ENCODE measurements at regions not wholly inside any gene's neighbourhood (a gene's known extent, or its start where the extent isn't known, plus 50 kb on each side); places are given as distances from the start of the nearest gene placed in this dataset.

DNA sequence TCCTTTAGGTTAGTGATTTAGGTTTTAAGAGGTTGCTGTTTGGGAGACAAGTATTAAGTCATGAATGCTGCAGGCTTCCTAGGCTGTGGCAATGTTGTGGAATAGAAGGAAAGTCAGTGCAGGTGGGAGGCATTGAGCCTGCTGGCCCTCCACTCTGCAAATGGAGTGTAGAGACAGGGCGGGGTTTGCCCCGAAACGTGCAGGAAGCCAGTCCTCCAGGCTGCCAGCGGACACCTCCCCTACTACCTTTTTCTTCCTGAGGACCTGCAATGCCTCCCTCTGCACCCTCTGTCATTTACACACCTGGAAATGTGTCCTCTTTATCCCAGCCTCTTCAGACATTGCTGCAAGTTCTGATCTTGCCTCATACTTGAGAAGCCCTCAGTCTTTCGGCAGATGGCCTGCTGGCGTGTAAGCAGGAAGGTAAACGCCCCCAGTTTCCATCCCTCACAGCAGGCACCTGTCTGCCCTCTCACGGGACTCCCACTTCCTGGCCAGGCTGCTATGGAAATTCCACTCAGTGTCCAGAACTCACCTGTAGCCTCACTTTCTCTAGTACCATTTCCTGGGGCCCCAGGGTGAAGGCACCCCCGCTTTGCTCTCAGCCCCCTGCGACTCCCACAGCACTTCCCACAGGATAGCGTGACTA lies 81.6 kb upstream of the BOD1 start:
- ATAC-seq (no peak), DNase-seq (no peak)
- POLR2A ChIA-PET = no interaction called here
- peaks cover 0 to 2% (median 0%) of the 10 kb centered on the region in 11 donors for H3K9me3 Mint-ChIP-seq
- H3K4me3 ChIP-seq (ENCODE audit: low read length) = no peak overlapping the region
- no peaks in the 10 kb centered on the region for H3K4me1 ChIP-seq (ENCODE audit: control insufficient read depth in 2 of 2, insufficient read depth in 2 of 2, low read length in 2 of 2)
- no peaks in the 10 kb centered on the region for H3K9me3 ChIP-seq (ENCODE audit: control insufficient read depth in 2 of 3, low read length in 3 of 3)
- no peaks in the 10 kb centered on the region for H3K27me3 ChIP-seq (ENCODE audit: control insufficient read depth in 2 of 2, insufficient read depth in 2 of 2, low read length in 2 of 2)
- peak overlapping the region in 1 of 10 donors; percentile 67 for H3K4me3 Mint-ChIP-seq
- H3K27ac Mint-ChIP-seq = peak overlapping the region in 2 of 9 donors; percentile 53 to 67
- CTCF ChIA-PET = no interaction called here
- H3K4me1 Mint-ChIP-seq = peaks cover 0 to 13% (median 5%) of the 10 kb centered on the region in 7 donors
- no peaks in the 10 kb centered on the region for H3K27me3 Mint-ChIP-seq
- H3K36me3 Mint-ChIP-seq = no peaks in the 10 kb centered on the region
- H3K36me3 ChIP-seq (ENCODE audit: control insufficient read depth in 2 of 3, insufficient read depth in 3 of 3, low read length in 3 of 3) = no peaks in the 10 kb centered on the region
- intact Hi-C loops (cut with micrococcal nuclease) = no loop called here
- H3K27ac ChIP-seq (ENCODE audit: low read depth, low read length) = no peak overlapping the region

DNA sequence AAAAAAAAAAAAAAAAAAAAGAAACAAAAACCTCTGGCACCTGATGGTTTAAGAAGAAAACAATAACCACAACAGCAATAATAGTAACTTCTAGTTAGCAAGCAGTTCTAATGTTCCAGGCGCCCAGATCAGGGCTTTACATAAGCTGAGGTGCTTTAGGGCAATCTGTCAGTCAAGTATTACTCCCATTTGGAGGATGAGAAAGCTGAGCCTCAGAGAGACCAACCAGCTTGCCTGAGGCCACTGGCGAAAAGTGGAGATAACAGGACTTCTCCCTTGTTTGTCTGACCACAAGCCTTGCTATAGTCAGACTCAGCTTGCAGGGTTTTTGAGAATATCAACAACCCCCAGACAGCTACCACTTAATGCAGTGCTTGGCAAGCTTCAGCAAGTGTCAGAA lies 83.5 kb upstream of the BOD1 start:
- no peak overlapping the region for H3K4me3 Mint-ChIP-seq
- H3K9me3 Mint-ChIP-seq = peaks cover 0 to 2% (median 0%) of the 10 kb centered on the region in 11 donors
- DNase-seq (no peak), ATAC-seq (no peak)
- H3K36me3 ChIP-seq (ENCODE audit: control insufficient read depth in 2 of 3, insufficient read depth in 3 of 3, low read length in 3 of 3) = no peaks in the 10 kb centered on the region
- no peak overlapping the region for H3K27ac ChIP-seq (ENCODE audit: low read depth, low read length)
- H3K4me3 ChIP-seq (ENCODE audit: low read length) = no peak overlapping the region
- H3K27me3 Mint-ChIP-seq = peaks cover 0 to 3% (median 0%) of the 10 kb centered on the region in 5 donors
- H3K27me3 ChIP-seq (ENCODE audit: control insufficient read depth in 2 of 2, insufficient read depth in 2 of 2, low read length in 2 of 2) = no peaks in the 10 kb centered on the region
- H3K4me1 ChIP-seq (ENCODE audit: control insufficient read depth in 2 of 2, insufficient read depth in 2 of 2, low read length in 2 of 2) = no peaks in the 10 kb centered on the region
- no peak overlapping the region for H3K27ac Mint-ChIP-seq
- POLR2A ChIA-PET = no interaction called here
- H3K9me3 ChIP-seq (ENCODE audit: control insufficient read depth in 2 of 3, low read length in 3 of 3) = no peaks in the 10 kb centered on the region
- no peaks in the 10 kb centered on the region for H3K36me3 Mint-ChIP-seq
- CTCF ChIA-PET = no interaction called here
- intact Hi-C loops (cut with micrococcal nuclease) = loop anchor here in 1 of 2 donors (10.0 kb wide), 1 partner anchor 225 kb away; no protein-coding TSS in a partner anchor
- peaks cover 0 to 13% (median 5%) of the 10 kb centered on the region in 7 donors for H3K4me1 Mint-ChIP-seq

GRCh38 chr5:173703466-173703865 lies 87.0 kb upstream of the BOD1 start:
- H3K4me1 Mint-ChIP-seq = peaks cover 0 to 3% (median 1%) of the 10 kb centered on the region in 7 donors
- H3K27me3 Mint-ChIP-seq = peaks cover 0 to 3% (median 0%) of the 10 kb centered on the region in 5 donors
- H3K4me3 Mint-ChIP-seq = no peak overlapping the region
- ChIA-PET CTCF (no interaction called here), POLR2A (no interaction called here)
- Histone ChIP-seq H3K9me3 (ENCODE audit: control insufficient read depth in 2 of 3, low read length in 3 of 3) (no peaks in the 10 kb centered on the region), H3K4me1 (ENCODE audit: control insufficient read depth in 2 of 2, insufficient read depth in 2 of 2, low read length in 2 of 2) (no peaks in the 10 kb centered on the region), H3K36me3 (ENCODE audit: control insufficient read depth in 2 of 3, insufficient read depth in 3 of 3, low read length in 3 of 3) (no peaks in the 10 kb centered on the region), H3K27me3 (ENCODE audit: control insufficient read depth in 2 of 2, insufficient read depth in 2 of 2, low read length in 2 of 2) (no peaks in the 10 kb centered on the region), H3K4me3 (ENCODE audit: low read length) (no peak overlapping the region), H3K27ac (ENCODE audit: low read depth, low read length) (no peak overlapping the region)
- H3K36me3 Mint-ChIP-seq = no peaks in the 10 kb centered on the region
- DNase-seq = no peak
- H3K9me3 Mint-ChIP-seq = peaks cover 0 to 1% (median 0%) of the 10 kb centered on the region in 11 donors
- H3K27ac Mint-ChIP-seq = no peak overlapping the region
- intact Hi-C loops (cut with micrococcal nuclease) = loop anchor here in 1 of 2 donors (10.0 kb wide), 1 partner anchor 221 kb away; no protein-coding TSS in a partner anchor
- no peak for ATAC-seq

GRCh38 chr5:173704615-173705511 lies 88.4 kb upstream of the BOD1 start:
- ATAC-seq = no peak
- H3K4me3 ChIP-seq (ENCODE audit: low read length) = no peak overlapping the region
- no peaks in the 10 kb centered on the region for H3K9me3 ChIP-seq (ENCODE audit: control insufficient read depth in 2 of 3, low read length in 3 of 3)
- DNase-seq = no peak
- Mint-ChIP-seq H3K4me3 (no peak overlapping the region), H3K36me3 (no peaks in the 10 kb centered on the region), H3K27me3 (peaks cover 0 to 3% (median 0%) of the 10 kb centered on the region in 5 donors), H3K27ac (no peak overlapping the region), H3K9me3 (peaks cover 0 to 1% (median 0%) of the 10 kb centered on the region in 11 donors), H3K4me1 (peaks cover 0 to 3% (median 0%) of the 10 kb centered on the region in 7 donors)
- H3K4me1 ChIP-seq (ENCODE audit: control insufficient read depth in 2 of 2, insufficient read depth in 2 of 2, low read length in 2 of 2) = no peaks in the 10 kb centered on the region
- intact Hi-C loops (cut with micrococcal nuclease) = loop anchor here in 1 of 2 donors (10.0 kb wide), 1 partner anchor 220 kb away; no protein-coding TSS in a partner anchor
- ChIA-PET POLR2A (no interaction called here), CTCF (no interaction called here)
- no peak overlapping the region for H3K27ac ChIP-seq (ENCODE audit: low read depth, low read length)
- H3K36me3 ChIP-seq (ENCODE audit: control insufficient read depth in 2 of 3, insufficient read depth in 3 of 3, low read length in 3 of 3) = no peaks in the 10 kb centered on the region
- H3K27me3 ChIP-seq (ENCODE audit: control insufficient read depth in 2 of 2, insufficient read depth in 2 of 2, low read length in 2 of 2) = no peaks in the 10 kb centered on the region

DNA sequence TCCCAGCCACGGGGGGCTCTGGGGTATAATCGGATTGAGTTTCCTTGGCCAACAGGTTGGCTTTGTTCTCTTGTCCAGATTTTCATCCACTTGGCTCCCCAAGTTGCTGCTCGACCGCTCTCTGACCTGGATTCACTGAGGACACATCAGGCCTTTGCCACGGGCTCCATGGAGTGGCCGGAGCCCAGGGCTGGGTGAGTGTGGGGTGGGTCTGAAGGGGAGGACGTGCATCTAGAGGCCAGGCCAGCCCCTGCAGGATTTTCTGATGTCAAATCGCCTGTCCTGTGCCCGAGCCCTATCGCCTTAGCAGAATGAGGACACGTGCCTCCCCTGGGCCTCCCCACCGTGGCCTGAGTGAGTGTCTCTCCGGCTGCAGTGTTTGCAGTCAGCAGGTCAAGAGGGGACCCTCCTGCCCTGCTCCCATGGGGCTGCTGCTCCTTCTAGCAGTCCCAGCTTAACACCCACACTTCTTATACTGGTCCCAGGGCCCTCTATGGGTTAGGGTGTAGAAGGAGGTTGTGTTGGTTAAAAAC lies 89.1 kb upstream of the BOD1 start:
- Histone ChIP-seq H3K27ac (ENCODE audit: low read depth, low read length) (no peak overlapping the region), H3K4me1 (ENCODE audit: control insufficient read depth in 2 of 2, insufficient read depth in 2 of 2, low read length in 2 of 2) (no peaks in the 10 kb centered on the region), H3K4me3 (ENCODE audit: low read length) (no peak overlapping the region), H3K9me3 (ENCODE audit: control insufficient read depth in 2 of 3, low read length in 3 of 3) (no peaks in the 10 kb centered on the region), H3K36me3 (ENCODE audit: control insufficient read depth in 2 of 3, insufficient read depth in 3 of 3, low read length in 3 of 3) (no peaks in the 10 kb centered on the region), H3K27me3 (ENCODE audit: control insufficient read depth in 2 of 2, insufficient read depth in 2 of 2, low read length in 2 of 2) (no peaks in the 10 kb centered on the region)
- H3K36me3 Mint-ChIP-seq = no peaks in the 10 kb centered on the region
- POLR2A ChIA-PET = no interaction called here
- ATAC-seq (no peak), DNase-seq (no peak)
- no peak overlapping the region for H3K4me3 Mint-ChIP-seq
- peaks cover 0 to 3% (median 0%) of the 10 kb centered on the region in 7 donors for H3K4me1 Mint-ChIP-seq
- no peak overlapping the region for H3K27ac Mint-ChIP-seq
- intact Hi-C loops (cut with micrococcal nuclease) = loop anchor here in 1 of 2 donors (10.0 kb wide), 1 partner anchor 219 kb away; no protein-coding TSS in a partner anchor
- CTCF ChIA-PET = no interaction called here
- peaks cover 0 to 1% (median 0%) of the 10 kb centered on the region in 11 donors for H3K9me3 Mint-ChIP-seq
- H3K27me3 Mint-ChIP-seq = peaks cover 0 to 3% (median 0%) of the 10 kb centered on the region in 5 donors

DNA sequence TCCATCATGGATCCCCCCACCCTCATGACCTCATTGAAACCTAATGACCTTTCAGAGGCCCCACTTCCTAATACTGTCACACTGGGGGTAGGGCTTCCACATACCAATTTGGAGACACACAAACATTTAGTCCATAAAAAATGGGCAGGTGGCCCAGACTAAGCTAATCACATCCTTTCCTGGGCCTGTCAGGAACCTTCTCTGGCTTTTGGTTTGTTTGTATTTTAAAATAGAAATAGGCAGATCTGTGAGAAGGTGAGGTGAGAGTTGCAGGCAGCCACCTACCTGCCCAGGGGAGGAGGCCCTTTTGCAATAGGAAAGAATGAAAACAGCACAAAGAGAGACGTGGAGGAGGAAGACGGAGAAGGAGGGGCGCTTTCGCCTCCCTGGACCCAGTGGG lies 90.2 kb upstream of the BOD1 start:
- Mint-ChIP-seq H3K9me3 (peaks cover 0 to 1% (median 0%) of the 10 kb centered on the region in 11 donors), H3K4me3 (no peak overlapping the region), H3K27me3 (peaks cover 0 to 3% (median 0%) of the 10 kb centered on the region in 5 donors), H3K27ac (no peak overlapping the region), H3K36me3 (no peaks in the 10 kb centered on the region), H3K4me1 (peaks cover 0 to 3% (median 0%) of the 10 kb centered on the region in 7 donors)
- intact Hi-C loops (cut with micrococcal nuclease) = loop anchor here in 1 of 2 donors (10.0 kb wide), 1 partner anchor 218 kb away; no protein-coding TSS in a partner anchor
- no peak overlapping the region for H3K27ac ChIP-seq (ENCODE audit: low read depth, low read length)
- DNase-seq = no peak
- H3K27me3 ChIP-seq (ENCODE audit: control insufficient read depth in 2 of 2, insufficient read depth in 2 of 2, low read length in 2 of 2) = no peaks in the 10 kb centered on the region
- H3K4me3 ChIP-seq (ENCODE audit: low read length) = no peak overlapping the region
- POLR2A ChIA-PET = no interaction called here
- CTCF ChIA-PET = no interaction called here
- no peaks in the 10 kb centered on the region for H3K36me3 ChIP-seq (ENCODE audit: control insufficient read depth in 2 of 3, insufficient read depth in 3 of 3, low read length in 3 of 3)
- H3K4me1 ChIP-seq (ENCODE audit: control insufficient read depth in 2 of 2, insufficient read depth in 2 of 2, low read length in 2 of 2) = no peaks in the 10 kb centered on the region
- no peaks in the 10 kb centered on the region for H3K9me3 ChIP-seq (ENCODE audit: control insufficient read depth in 2 of 3, low read length in 3 of 3)
- ATAC-seq = no peak

Data from naive thymus-derived CD4-positive, alpha-beta T cell (primary cell).